GM12878 (cell line): ENCODE measurements at regions not wholly inside any gene's neighbourhood (a gene's known extent, or its start where the extent isn't known, plus 50 kb on each side); places are given as distances from the start of the nearest gene placed in this dataset.
A peak's percentile ranks its signal among the peaks of the same experiment; 100 is the strongest.

ENCODE experiments used
- ATAC-seq: fragments of 200-7000 bp; cut with Tn5 transposase; 3 replicates; pipeline ENCODE4 v1.9.1; 2020; ENCODE audit warnings: mild to moderate bottlenecking, moderate library complexity
- BruUV-seq: library from RNA; stranded (reverse); fragments of 400-500 nt; replicated peaks from 2 replicates; lab custom pipeline; 2021; lab: Mats Ljungman, UMichigan
- CTCF ChIA-PET: fragments of 300-600 bp; sonication (Branson Sonifier 250); formaldehyde crosslinking; extraction: SDS; loops from one replicate; lab custom pipeline; 2021; ENCODE audit warnings: inconsistent platforms; lab: Yijun Ruan, JAX
- POLR2A ChIA-PET: fragments of 350-600 bp; formaldehyde crosslinking; extraction: SDS; loops from one replicate; lab custom pipeline; 2021; ENCODE audit warnings: inconsistent platforms; lab: Charles Lee
- RAD21 ChIA-PET: fragments of 300-600 bp; sonication (Branson Sonifier 250); formaldehyde crosslinking; loops from one replicate; lab custom pipeline; 2023; ENCODE audit warnings: antibody characterized with exemption; ENCODE audit not compliant: unreplicated experiment; lab: Charles Lee
- SMC1A ChIA-PET: fragments of 300-600 bp; sonication (Branson Sonifier 250); formaldehyde crosslinking; loops from one replicate; lab custom pipeline; 2023; ENCODE audit not compliant: unreplicated experiment, uncharacterized antibody; lab: Charles Lee
- DNase-seq: peaks from one replicate; pipeline ENCODE4 v3.0.0-alpha.2; 2011; ENCODE audit warnings: low read depth, low spot score
- FAIRE-seq: peaks from 3 replicates; lab custom pipeline; 2011; peaks lifted over from hg19 to GRCh38; lab: Jason Lieb, UNC
- H2AFZ ChIP-seq: 2 replicates; pipeline ENCODE4 v1.6.0; 2011; ENCODE audit warnings: low read depth, low read length, control low read depth; ENCODE audit not compliant: control insufficient read depth
- H3K27ac ChIP-seq: 2 replicates; pipeline ENCODE4 v1.5.1; 2011; ENCODE audit warnings: control low read depth; ENCODE audit not compliant: control insufficient read depth, insufficient read depth
- H3K27me3 ChIP-seq, 2 experiments: replicated peaks in 1 of 2; 2 replicates each; pipeline versions ENCODE4 v1.6.0 to v1.6.1; 2011; ENCODE audit warnings: low read length in 1 of 2; ENCODE audit not compliant: control insufficient read depth in 2 of 2, insufficient read depth in 2 of 2
- H3K36me3 ChIP-seq, 2 experiments: 2 replicates each; pipeline ENCODE4 v1.5.1; 2011; ENCODE audit warnings: low read length in 1 of 2; ENCODE audit not compliant: control insufficient read depth in 2 of 2, insufficient read depth in 2 of 2
- H3K4me1 ChIP-seq: 2 replicates; pipeline ENCODE4 v1.6.1; 2011; ENCODE audit warnings: mild to moderate bottlenecking, low read length, moderate library complexity, mixed read lengths; ENCODE audit not compliant: control insufficient read depth, insufficient read depth
- H3K4me2 ChIP-seq: 2 replicates; pipeline ENCODE4 v1.6.0; 2011; ENCODE audit warnings: control low read depth; ENCODE audit not compliant: control insufficient read depth, insufficient read depth
- H3K4me3 ChIP-seq: fragments of 200-600 bp; sonication (generic); 2 replicates; pipeline ENCODE4 v1.5.1; 2016
- H3K79me2 ChIP-seq: 2 replicates; pipeline ENCODE4 v1.6.0; 2011; ENCODE audit warnings: low read length; ENCODE audit not compliant: control insufficient read depth, insufficient read depth
- H3K9ac ChIP-seq: 2 replicates; pipeline ENCODE4 v1.8.0; 2011; ENCODE audit warnings: low read length, control low read depth, mixed read lengths; ENCODE audit not compliant: control insufficient read depth, insufficient read depth
- H3K9me3 ChIP-seq: replicated peaks from 3 replicates; pipeline ENCODE4 v1.5.1; 2011; ENCODE audit warnings: mild to moderate bottlenecking, low read length; ENCODE audit not compliant: control insufficient read depth, insufficient read depth
- H4K20me1 ChIP-seq: 2 replicates; pipeline ENCODE4 v1.6.0; 2011; ENCODE audit not compliant: control insufficient read depth, insufficient read depth
- EED ChIP-seq: sonication (generic); IDR thresholded peaks from 2 replicates; pipeline ENCODE4 v1.6.1; 2016; ENCODE audit warnings: antibody characterized with exemption, low read depth
- MEF2B ChIP-seq: fragments of 450-650 bp; IDR thresholded peaks from 2 replicates; pipeline ENCODE4 v1.6.1; 2018; ENCODE audit warnings: mild to moderate bottlenecking, moderate library complexity; ENCODE audit not compliant: partially characterized antibody, poor library complexity, severe bottlenecking
- SUZ12 ChIP-seq: fragments of 200-600 bp; sonication (generic); IDR thresholded peaks from one replicate; pipeline ENCODE4 v1.6.1; 2018; ENCODE audit warnings: antibody characterized with exemption, mild to moderate bottlenecking; ENCODE audit not compliant: unreplicated experiment
- TCF3 ChIP-seq: IDR thresholded peaks from 2 replicates; pipeline ENCODE4 v1.6.1; 2012; ENCODE audit warnings: low read depth, mild to moderate bottlenecking, low read length, borderline replicate concordance; ENCODE audit not compliant: insufficient read depth
- WGBS: methylation state at CpG from one replicate; pipeline ENCODE4 v1.1.6; 2016; ENCODE audit warnings: low lambda C conversion rate; ENCODE audit not compliant: insufficient replicate concordance, insufficient coverage; ENCODE audit errors: missing lambda C conversion rate; 5-methylcytosine and 5-hydroxymethylcytosine counted together
- in situ Hi-C: fragments of 300-500 bp; cut with MboI; formaldehyde crosslinking; loops from 9 replicates; pipeline ENCODE4 v1.14.3; 2018; ENCODE audit warnings: mixed read lengths
- intact Hi-C: fragments of 100-400 bp; cut with micrococcal nuclease; formaldehyde crosslinking; loops from one replicate; pipeline ENCODE4 v1.14.2; 2022; ENCODE audit not compliant: unreplicated experiment

DNA sequence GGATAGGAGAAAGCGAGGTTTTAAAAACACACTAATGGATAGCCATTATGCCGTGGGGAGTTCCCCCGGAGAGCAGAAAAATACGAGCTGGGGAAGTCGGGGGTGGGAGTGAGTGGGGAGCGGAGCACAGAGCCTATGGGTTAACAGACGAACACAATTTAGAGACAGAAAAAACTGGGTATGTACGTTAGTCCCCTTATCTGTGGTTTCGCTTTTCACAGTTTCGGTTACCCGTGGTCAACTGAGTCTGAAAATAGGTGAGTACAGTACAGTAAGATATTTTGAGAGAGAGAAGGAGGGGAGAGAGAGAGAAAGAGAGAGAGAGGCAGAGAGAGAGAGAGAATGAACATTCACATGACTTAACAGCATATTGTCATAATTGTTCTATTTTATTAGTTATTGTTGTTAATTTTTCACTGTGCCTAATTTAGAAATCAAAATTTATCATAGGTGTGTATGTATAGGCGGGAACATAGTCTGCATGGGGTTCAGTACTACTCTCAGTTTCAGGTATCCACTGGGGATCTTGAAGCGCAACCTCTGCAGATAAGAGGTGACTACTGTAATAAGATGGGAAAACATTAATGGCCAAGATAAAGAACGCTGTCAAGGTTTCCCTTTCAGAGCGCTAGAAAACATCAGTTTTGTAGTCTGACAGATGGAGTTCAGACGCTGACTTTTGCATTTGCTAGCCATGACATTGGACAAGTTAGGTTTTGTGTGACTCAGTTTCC, 125.6 kb upstream of the LMO4 start (continued):
- TF ChIP-seq MEF2B (peak; percentile 90), TCF3 (no peak)

DNA sequence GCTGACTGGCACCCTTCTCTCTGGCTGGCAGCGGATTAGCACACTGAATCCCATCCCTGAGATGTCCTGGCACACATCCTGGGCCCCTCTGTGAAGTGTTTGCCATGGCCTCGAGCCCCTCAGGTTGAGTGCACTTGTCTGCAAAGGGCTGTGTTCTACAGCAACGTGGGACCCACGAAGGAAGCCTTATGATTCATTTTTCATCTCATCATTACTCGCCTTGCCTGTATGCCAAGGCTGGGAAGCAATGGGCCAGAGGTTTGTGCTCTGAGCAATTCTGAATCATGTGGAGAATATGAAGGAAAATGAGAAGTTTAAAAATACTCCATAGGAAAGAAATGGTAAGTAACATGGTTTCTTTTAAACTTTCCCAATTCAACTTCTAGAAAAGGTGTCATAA, 124.8 kb upstream of the LMO4 start:
- Histone ChIP-seq H3K36me3 (no peaks in the 10 kb centered on the region), H3K79me2 (no peaks in the 10 kb centered on the region), H3K27me3 (no peaks in the 10 kb centered on the region; a peak in 2 of 4 replicates), H3K4me2 (no peak overlapping the region), H2AFZ (no peak overlapping the region), H3K4me1 (peaks cover 14% of the 10 kb centered on the region), H4K20me1 (no peaks in the 10 kb centered on the region), H3K27ac (no peak overlapping the region), H3K9me3 (no peaks in the 10 kb centered on the region; the same call in 2 of the 3 replicates), H3K4me3 (no peak overlapping the region), H3K9ac (no peak overlapping the region)
- DNase-seq = no peak
- no peak for ATAC-seq
- ChIA-PET CTCF (interaction anchor here (0.7 to 1.4 kb wide), 3 partner anchors 10 to 51 kb away, joined by 3 read pairs; no protein-coding TSS in a partner anchor), POLR2A (interaction anchor here (1.3 kb wide), 1 partner anchor 20 kb away, joined by 6 read pairs; no protein-coding TSS in a partner anchor), SMC1A (interaction anchor here (1.1 to 1.8 kb wide), 5 partner anchors 38 to 70 kb away, joined by 3 to 7 read pairs (median 4); no protein-coding TSS in a partner anchor), RAD21 (interaction anchor here (0.6 to 2.3 kb wide), 6 partner anchors 21 to 131 kb away, joined by 3 to 9 read pairs (median 4); no protein-coding TSS in a partner anchor)
- FAIRE-seq = no peak
- intact Hi-C loops (loop anchor here (2.0 kb wide), 1 partner anchor 53 kb away; no protein-coding TSS in a partner anchor), in situ Hi-C loops (no loop called here)
- 16% methylated on average over 5 of the region's 5 CpGs for WGBS
- no TSS peak for BruUV-seq
- no peak for TF ChIP-seq SUZ12
- TF ChIP-seq EED = no peak
